Mesenchymal stem cell (in vitro differentiated cells and primary cell): ENCODE measurements at regions not wholly inside any gene's neighbourhood (a gene's known extent, or its start where the extent isn't known, plus 50 kb on each side); places are given as distances from the start of the nearest gene placed in this dataset.

Experiments
- DNase-seq: peaks from one replicate; pipeline ENCODE4 v3.0.0-alpha.2; 2013
- H2AFZ ChIP-seq: one replicate; pipeline ENCODE4 v1.6.1; 2013; ENCODE audit warnings: low read depth, mild to moderate bottlenecking, control low read depth, inconsistent platforms, low read length, moderate library complexity
- H2AK5ac ChIP-seq: 2 replicates; pipeline ENCODE4 v1.6.1; 2013; ENCODE audit warnings: low read length, moderate library complexity, mild to moderate bottlenecking, inconsistent platforms; ENCODE audit not compliant: severe bottlenecking
- H2BK120ac ChIP-seq: one replicate; pipeline ENCODE4 v1.6.1; 2013; ENCODE audit warnings: low read depth, mild to moderate bottlenecking, inconsistent platforms, low read length, moderate library complexity
- H2BK12ac ChIP-seq, 2 experiments: one replicate each; pipeline ENCODE4 v1.6.1; 2013; ENCODE audit warnings: inconsistent platforms in 2 of 2, low read length in 2 of 2, mild to moderate bottlenecking in 2 of 2, moderate library complexity in 2 of 2, control low read depth in 1 of 2
- H2BK15ac ChIP-seq: one replicate; pipeline ENCODE4 v1.6.1; 2013; ENCODE audit warnings: mild to moderate bottlenecking, low read depth, inconsistent platforms; ENCODE audit not compliant: poor library complexity, severe bottlenecking
- H2BK5ac ChIP-seq: 2 replicates; pipeline ENCODE4 v1.6.1; 2013; ENCODE audit warnings: low read depth, mild to moderate bottlenecking, low read length, control low read depth, inconsistent platforms; ENCODE audit not compliant: poor library complexity, severe bottlenecking
- H3K14ac ChIP-seq, 2 experiments: one replicate each; pipeline ENCODE4 v1.6.1; 2013; ENCODE audit warnings: inconsistent platforms in 2 of 2, low read length in 2 of 2, control low read depth in 1 of 2, mild to moderate bottlenecking in 1 of 2, moderate library complexity in 1 of 2
- H3K18ac ChIP-seq, 2 experiments: one replicate each; pipeline ENCODE4 v1.6.1; 2013; ENCODE audit warnings: inconsistent platforms in 2 of 2, low read length in 2 of 2, control low read depth in 1 of 2, low read depth in 1 of 2, mild to moderate bottlenecking in 1 of 2
- H3K23ac ChIP-seq, 2 experiments: one replicate each; pipeline ENCODE4 v1.6.1; 2013; ENCODE audit warnings: inconsistent platforms in 2 of 2, low read length in 2 of 2, mild to moderate bottlenecking in 2 of 2, moderate library complexity in 2 of 2, control low read depth in 1 of 2
- H3K27ac ChIP-seq: 2 replicates; pipeline ENCODE4 v1.5.1; 2013; ENCODE audit warnings: mild to moderate bottlenecking, moderate library complexity, low read length, control low read depth, inconsistent platforms; ENCODE audit not compliant: poor library complexity, severe bottlenecking
- H3K27me3 ChIP-seq, 2 experiments: 2 replicates each; pipeline versions ENCODE4 v1.6.1 to v1.7.0; 2013; ENCODE audit warnings: low read length in 2 of 2, mild to moderate bottlenecking in 2 of 2, moderate library complexity in 2 of 2, control low read depth in 1 of 2, inconsistent platforms in 1 of 2; ENCODE audit not compliant: control insufficient read depth in 1 of 2, insufficient read depth in 1 of 2
- H3K36me3 ChIP-seq, 2 experiments: 2 replicates each; pipeline versions ENCODE4 v1.6.1 to v1.7.0; 2013; ENCODE audit warnings: low read length in 2 of 2, control low read depth in 1 of 2, inconsistent platforms in 1 of 2, low read depth in 1 of 2, mild to moderate bottlenecking in 1 of 2; ENCODE audit not compliant: insufficient read depth in 2 of 2, control insufficient read depth in 1 of 2
- H3K4ac ChIP-seq, 2 experiments: one replicate each; pipeline ENCODE4 v1.6.1; 2013; ENCODE audit warnings: inconsistent platforms in 2 of 2, low read length in 2 of 2, mild to moderate bottlenecking in 2 of 2, moderate library complexity in 2 of 2, control low read depth in 1 of 2, low read depth in 1 of 2
- H3K4me1 ChIP-seq: 2 replicates; pipeline ENCODE4 v1.6.1; 2013; ENCODE audit warnings: low read depth, low read length, control low read depth; ENCODE audit not compliant: control insufficient read depth, insufficient read depth
- H3K4me2 ChIP-seq: 2 replicates; pipeline ENCODE4 v1.6.1; 2013; ENCODE audit warnings: low read length, mild to moderate bottlenecking, inconsistent platforms; ENCODE audit not compliant: poor library complexity, severe bottlenecking
- H3K4me3 ChIP-seq, 2 experiments: 2 replicates each; pipeline versions ENCODE4 v1.5.1 to v1.7.0; 2013; ENCODE audit warnings: low read length in 2 of 2, mild to moderate bottlenecking in 2 of 2, control low read depth in 1 of 2, low read depth in 1 of 2; ENCODE audit not compliant: insufficient read depth in 1 of 2
- H3K79me1 ChIP-seq: replicated peaks from 2 replicates; pipeline ENCODE4 v1.6.1; 2013; ENCODE audit warnings: mild to moderate bottlenecking, control low read depth, low read length, inconsistent platforms; ENCODE audit not compliant: poor library complexity, severe bottlenecking
- H3K9ac ChIP-seq: 2 replicates; pipeline ENCODE4 v1.7.0; 2013; ENCODE audit warnings: mild to moderate bottlenecking, low read length, moderate library complexity
- H3K9me3 ChIP-seq: 2 replicates; pipeline ENCODE4 v1.7.0; 2013; ENCODE audit warnings: mild to moderate bottlenecking, low read length; ENCODE audit not compliant: control insufficient read depth
- H4K8ac ChIP-seq: one replicate; pipeline ENCODE4 v1.6.1; 2013; ENCODE audit warnings: inconsistent platforms, mild to moderate bottlenecking, low read length, moderate library complexity
- H4K91ac ChIP-seq: one replicate; pipeline ENCODE4 v1.6.1; 2013; ENCODE audit warnings: mild to moderate bottlenecking, low read length, inconsistent platforms
- WGBS: methylation state at CpG from one replicate; pipeline ENCODE4 v1.1.7; 2013; ENCODE audit warnings: mixed read lengths; 5-methylcytosine and 5-hydroxymethylcytosine counted together

DNA sequence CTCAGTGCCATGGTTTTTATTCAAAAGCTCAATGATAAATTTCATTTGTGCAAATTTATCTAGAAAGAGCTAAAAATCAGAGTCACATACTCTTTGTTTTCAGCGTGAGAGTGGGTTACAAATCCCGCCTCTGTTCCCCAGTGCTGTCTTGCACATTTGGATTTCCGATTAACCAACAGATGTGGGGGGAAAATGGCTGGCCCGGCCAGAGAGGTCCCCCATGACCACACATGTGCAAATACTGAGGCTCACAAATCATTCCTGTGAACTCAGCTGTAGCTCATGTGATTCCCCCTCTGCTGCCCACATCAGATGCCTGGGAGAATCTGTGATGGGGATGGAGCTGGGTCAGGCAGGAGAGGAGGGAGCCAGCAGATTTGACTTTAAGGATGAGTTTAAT is 168.7 kb downstream of the PAX1 start:
- Histone ChIP-seq H4K8ac (no peak overlapping the region), H2BK5ac (no peak overlapping the region), H3K4ac (no peak overlapping the region), H3K23ac (no peak overlapping the region), H3K4me2 (no peak overlapping the region), H3K27ac (no peak overlapping the region), H4K91ac (no peak overlapping the region), H3K27me3 (peaks cover 0 to 6% of the 10 kb centered on the region in 2 experiments), H2AFZ (no peak overlapping the region), H3K36me3 (no peaks in the 10 kb centered on the region), H3K14ac (no peak overlapping the region), H3K4me3 (no peak overlapping the region), H3K18ac (no peak overlapping the region), H2AK5ac (no peak overlapping the region), H3K4me1 (no peaks in the 10 kb centered on the region), H3K79me1 (no peaks in the 10 kb centered on the region), H2BK12ac (no peak overlapping the region), H3K9me3 (no peaks in the 10 kb centered on the region), H2BK15ac (no peak overlapping the region), H2BK120ac (no peak overlapping the region), H3K9ac (no peak overlapping the region)
- DNase-seq = no peak
- 82% methylated on average over 3 of the region's 4 CpGs for WGBS

DNA sequence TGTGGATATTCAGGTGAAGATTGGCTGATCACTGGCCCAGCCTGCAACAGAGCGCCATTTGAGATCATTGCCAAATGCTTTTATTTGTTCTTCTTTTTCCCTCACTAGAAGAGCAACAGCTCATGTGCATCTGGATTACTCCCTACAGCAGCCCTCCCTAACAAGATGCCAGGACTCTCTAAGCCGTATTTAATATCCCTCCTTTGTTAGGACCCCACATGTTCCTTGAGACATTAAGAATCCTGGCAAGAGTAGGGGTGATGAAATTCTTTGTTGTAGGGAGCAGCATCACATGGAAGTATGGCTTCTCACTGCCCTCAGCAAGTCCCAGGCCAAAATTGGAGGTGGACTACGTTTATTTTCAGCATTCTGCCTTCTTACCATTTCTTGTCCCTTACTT is 167.8 kb downstream of the PAX1 start:
- Histone ChIP-seq H3K18ac (no peak overlapping the region), H2AFZ (no peak overlapping the region), H2AK5ac (no peak overlapping the region), H3K14ac (no peak overlapping the region), H2BK120ac (no peak overlapping the region), H4K8ac (no peak overlapping the region), H3K4me1 (no peaks in the 10 kb centered on the region), H3K79me1 (no peaks in the 10 kb centered on the region), H3K23ac (no peak overlapping the region), H3K4me3 (no peak overlapping the region), H2BK5ac (no peak overlapping the region), H3K4me2 (no peak overlapping the region), H4K91ac (no peak overlapping the region), H3K27ac (no peak overlapping the region), H3K36me3 (no peaks in the 10 kb centered on the region), H2BK12ac (no peak overlapping the region), H3K9me3 (no peaks in the 10 kb centered on the region), H3K9ac (no peak overlapping the region), H3K27me3 (peaks cover 0 to 6% of the 10 kb centered on the region in 2 experiments), H3K4ac (no peak overlapping the region), H2BK15ac (no peak overlapping the region)
- DNase-seq = no peak
- 100% methylated on average over 1 of the region's 3 CpGs for WGBS

DNA sequence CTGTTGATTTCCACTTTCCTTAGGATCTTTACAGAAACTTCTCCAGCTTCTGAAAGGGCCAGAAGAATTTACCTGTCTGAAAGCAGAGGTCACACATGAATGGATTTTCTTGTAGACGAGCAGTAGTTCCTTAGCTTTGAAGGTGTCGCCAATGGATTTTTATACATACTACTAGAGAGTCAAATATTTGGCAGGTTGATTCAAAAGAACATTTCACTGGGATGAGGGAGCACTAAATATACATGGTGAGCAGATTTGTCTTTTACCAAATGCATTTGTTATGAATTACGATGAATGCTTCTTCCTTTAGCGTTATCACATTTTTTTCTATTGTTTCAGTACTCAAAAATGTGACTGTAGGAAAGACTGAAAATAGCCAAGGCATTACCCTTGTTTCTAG is 162.3 kb downstream of the PAX1 start:
- no peaks in the 10 kb centered on the region for H3K9me3 ChIP-seq
- no peak overlapping the region for H3K9ac ChIP-seq
- H3K23ac ChIP-seq = no peak overlapping the region
- no peak overlapping the region for H3K14ac ChIP-seq
- H3K4ac ChIP-seq = no peak overlapping the region
- no peak overlapping the region for H2BK5ac ChIP-seq
- H3K27me3 ChIP-seq = no peaks in the 10 kb centered on the region
- H3K79me1 ChIP-seq = no peaks in the 10 kb centered on the region
- no peak overlapping the region for H2BK15ac ChIP-seq
- H3K27ac ChIP-seq = no peak overlapping the region
- H3K4me2 ChIP-seq = no peak overlapping the region
- no peak overlapping the region for H4K91ac ChIP-seq
- no peak overlapping the region for H2AFZ ChIP-seq
- DNase-seq = no peak
- H2BK12ac ChIP-seq = no peak overlapping the region
- H3K18ac ChIP-seq = no peak overlapping the region
- no peaks in the 10 kb centered on the region for H3K4me1 ChIP-seq
- no peak overlapping the region for H4K8ac ChIP-seq
- H3K36me3 ChIP-seq = no peaks in the 10 kb centered on the region
- no peak overlapping the region for H3K4me3 ChIP-seq
- H2BK120ac ChIP-seq = no peak overlapping the region
- 94% methylated on average over 2 of the region's 4 CpGs for WGBS
- no peak overlapping the region for H2AK5ac ChIP-seq

DNA sequence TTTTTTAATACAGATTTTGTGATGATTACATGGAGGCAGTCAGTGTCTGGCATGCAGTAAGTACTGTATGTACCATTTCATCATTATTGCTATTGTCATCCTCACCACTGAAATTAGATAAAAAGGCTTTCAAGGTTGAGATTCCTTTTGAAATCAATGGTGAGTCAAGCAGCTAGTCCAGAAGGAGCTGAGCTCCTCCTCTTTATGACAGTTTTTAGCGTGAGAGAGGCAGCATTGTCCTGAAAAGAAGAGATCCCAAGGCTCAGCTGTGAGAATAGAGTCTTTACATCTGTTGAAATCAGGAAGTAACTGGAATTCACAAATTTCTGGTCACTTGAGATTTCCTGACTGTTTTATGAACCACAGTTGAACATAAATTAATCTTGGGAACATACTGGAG is 161.9 kb downstream of the PAX1 start:
- Histone ChIP-seq H3K18ac (no peak overlapping the region), H3K9me3 (no peaks in the 10 kb centered on the region), H3K23ac (no peak overlapping the region), H3K14ac (no peak overlapping the region), H3K36me3 (no peaks in the 10 kb centered on the region), H2BK5ac (no peak overlapping the region), H4K91ac (no peak overlapping the region), H2BK12ac (no peak overlapping the region), H2AK5ac (no peak overlapping the region), H3K79me1 (no peaks in the 10 kb centered on the region), H3K4me1 (no peaks in the 10 kb centered on the region), H4K8ac (no peak overlapping the region), H2BK15ac (no peak overlapping the region), H3K4ac (no peak overlapping the region), H2BK120ac (no peak overlapping the region), H3K27me3 (no peaks in the 10 kb centered on the region), H3K4me3 (no peak overlapping the region), H3K9ac (no peak overlapping the region), H2AFZ (no peak overlapping the region), H3K4me2 (no peak overlapping the region), H3K27ac (no peak overlapping the region)
- DNase-seq = no peak
- 27% methylated on average over 1 of the region's 1 CpG for WGBS
